NCI-H526 (cell line): ENCODE measurements at regions not wholly inside any gene's neighbourhood (a gene's known extent, or its start where the extent isn't known, plus 50 kb on each side); places are given as distances from the start of the nearest gene placed in this dataset.
A peak's percentile ranks its signal among the peaks of the same experiment; 100 is the strongest.
"Not testable (repeated sequence)": the region's sequence is repeated elsewhere in the genome, so short reads cannot be mapped to it uniquely, and the experiment has no call there.

ENCODE experiments used
- DNase-seq, 2 experiments: peaks; one replicate each; lab custom pipeline; 2025; lab: John Stamatoyannopoulos, UW

DNA sequence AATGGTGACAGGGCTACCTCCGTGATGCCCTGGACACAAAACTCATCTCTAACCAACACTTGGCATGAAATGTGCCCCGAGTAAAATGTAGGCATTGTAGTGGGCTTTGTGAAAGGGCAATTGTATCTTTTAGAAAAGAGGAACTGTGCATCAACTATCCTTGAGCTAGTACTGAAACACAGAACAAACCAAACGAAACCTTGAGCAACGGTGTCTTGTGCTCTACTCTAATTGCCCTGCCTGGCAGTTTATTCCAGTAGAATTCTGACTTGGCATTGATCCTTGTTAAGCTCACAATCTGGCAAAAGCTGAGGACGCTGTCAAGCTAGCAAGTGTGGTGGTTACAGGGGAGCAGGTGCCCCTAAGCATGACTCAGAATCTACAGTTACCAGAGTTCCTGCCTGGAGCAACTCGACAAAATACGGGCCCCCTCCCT is 707.1 kb upstream of the SPRY2 start:
- DNase-seq, result no peak

DNA sequence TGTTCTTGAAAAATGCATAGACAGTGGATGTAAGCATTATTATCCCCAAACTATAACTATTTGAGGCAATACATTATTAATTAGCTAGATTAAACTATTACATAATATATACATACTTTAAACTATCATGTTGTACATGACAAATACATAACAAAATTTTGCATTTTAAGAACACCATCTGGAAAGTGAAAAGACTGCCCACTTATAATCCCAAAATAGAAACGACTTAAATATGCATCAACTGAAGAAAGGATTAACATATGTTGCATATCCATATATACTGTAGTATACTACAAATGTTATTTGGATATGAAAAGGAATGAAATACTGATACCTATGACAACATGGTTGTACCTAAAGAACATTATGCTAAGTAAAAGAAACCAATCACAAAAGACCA is 700.8 kb upstream of the SPRY2 start:
- no peak for DNase-seq

DNA sequence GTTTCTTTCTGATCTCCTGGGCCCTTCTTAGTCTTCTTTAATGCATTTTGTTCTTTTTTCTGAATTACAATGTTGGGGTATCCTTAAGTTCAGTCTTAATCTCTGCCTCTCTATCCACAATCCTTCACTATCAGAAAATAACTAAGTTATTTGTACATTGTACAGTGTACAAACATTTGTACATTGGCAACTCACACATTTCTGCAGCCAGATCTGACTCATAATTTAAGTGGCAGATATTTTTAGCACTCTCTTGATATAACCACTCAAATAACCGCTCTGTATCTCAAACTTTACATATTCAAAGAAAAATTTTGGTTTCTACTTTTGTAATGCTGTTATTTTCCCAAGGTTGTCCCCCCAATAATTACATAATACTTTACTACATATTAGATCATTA is 691.1 kb upstream of the SPRY2 start:
- no peak for DNase-seq

DNA sequence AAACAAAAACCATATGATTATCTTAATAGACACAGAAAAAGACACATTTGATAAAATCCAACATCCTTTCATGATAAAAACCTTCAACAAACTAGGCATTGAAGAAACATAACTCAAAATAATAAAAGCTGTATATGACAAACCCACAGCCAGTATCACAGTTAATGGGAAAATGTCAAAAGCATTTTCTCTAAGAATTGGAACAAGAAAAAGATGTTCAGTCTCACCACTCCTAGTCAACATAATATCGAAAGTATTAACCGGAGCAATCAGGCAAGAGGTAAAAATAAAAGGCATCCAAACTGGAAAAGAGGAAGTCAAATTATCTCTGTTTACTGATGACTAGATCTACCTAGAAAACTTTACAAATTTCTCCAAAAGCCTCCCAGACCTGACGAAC is 684.2 kb upstream of the SPRY2 start:
- DNase-seq, result no peak

DNA sequence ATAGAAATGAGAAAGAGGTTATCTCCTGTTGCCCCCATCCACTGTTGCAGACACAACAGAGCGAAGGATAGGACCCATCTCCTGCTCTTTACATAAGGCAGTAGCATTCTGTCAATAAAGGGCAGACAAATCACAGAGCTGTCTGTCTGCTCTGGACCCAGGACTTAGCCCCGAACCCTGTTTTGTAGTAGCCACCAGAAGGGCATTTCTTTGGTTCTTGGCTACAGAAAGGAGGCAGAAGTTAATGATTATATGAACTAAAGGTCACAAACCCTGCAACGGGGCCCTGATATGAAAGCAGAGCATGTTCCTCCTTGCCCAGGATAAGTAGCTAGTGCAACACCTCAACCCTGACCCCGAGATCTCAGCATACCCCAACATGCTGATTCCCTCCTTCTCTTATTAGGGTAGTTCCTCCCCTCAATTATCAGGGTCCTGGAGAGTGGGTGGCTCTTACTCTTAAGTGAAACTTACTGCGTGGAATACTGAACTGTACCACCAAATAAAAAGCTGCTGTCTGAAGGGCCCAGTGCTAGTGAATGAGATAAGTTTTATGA is 680.4 kb upstream of the SPRY2 start:
- no peak for DNase-seq

DNA sequence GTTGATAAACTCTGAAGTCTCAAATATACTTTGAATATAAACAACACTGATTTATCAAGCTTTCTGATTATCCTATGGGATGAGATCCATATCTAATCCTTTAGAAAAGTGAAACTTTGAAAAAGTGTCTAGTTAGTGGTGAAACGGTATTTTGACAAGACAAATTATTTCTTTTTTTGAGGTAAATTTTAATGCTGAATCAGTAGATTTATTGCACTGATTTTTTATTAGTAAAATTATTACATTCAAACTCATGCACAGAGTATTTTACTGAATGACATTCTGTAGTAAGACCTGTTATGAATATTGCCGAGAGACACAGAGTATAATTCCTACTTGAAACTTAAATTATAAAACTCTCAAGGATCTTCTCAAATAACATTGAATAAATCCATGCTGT is 679.1 kb upstream of the SPRY2 start:
- no peak for DNase-seq

DNA sequence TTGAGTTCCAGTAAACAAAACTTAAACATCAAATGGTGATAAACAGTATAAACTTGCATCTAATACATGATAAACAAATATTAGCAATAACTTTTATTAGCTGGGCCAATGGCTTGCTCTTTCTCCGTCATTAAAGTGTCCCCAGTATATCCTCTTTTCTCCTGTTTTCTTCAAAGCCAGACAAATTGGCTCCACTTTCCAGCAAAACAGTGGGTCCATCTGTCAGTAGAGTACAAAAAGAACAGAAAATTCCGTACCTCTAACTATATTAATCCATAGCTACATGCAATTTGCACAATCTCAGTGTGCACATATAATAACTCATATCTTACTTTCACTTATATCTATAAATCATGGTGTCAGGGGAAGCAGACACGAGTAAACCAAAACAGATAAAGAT is 678.0 kb upstream of the SPRY2 start:
- DNase-seq, result no peak

DNA sequence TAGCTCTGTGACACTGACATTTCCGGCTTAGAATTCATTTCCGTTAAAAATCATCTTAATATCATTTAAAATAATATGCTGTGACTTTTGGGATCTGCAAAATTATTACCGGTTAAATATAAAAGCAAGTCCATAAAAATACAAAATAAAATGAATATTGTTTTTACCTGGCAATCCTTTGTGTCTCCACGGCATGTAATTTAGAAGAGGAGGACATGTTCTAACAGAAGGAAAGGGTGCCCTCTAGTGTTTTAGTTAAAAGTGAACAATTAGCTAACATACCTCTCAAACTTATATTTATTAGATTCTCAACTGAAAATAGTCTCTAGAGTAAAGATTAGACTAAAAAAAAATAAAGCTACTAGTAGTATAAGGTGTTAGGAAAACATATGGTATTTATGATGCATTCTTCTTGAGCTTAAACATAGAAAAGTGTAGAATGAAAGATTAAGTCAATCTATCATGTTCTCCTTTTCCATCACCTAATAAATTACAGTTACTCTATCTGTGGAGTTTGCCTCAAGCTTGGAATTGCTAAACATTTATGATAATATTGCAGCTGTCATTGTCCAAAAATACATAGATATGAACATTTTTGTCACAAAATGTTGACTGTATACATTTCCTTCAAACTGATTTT is 676.7 kb upstream of the SPRY2 start:
- DNase-seq, result peak; percentile 27 to 80

DNA sequence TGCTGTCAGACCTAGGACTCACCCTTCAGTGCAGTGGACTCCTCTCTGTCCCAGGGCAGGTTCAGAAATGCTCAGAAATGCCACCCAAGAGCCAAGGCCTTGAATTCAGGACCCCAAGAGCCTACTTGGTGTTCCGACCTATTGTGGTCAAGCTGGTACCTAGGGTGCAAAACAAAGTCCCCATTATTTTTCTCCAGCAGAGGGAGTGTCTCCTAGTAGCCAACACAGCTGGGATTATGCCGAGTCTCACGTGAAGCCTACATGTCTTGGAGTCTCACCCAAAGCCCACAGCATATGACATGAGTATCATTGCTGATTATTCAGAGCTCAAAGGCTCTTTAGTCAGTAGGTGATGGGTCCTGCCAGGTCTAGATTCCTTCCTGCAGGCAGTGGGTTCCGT is 671.1 kb upstream of the SPRY2 start:
- peak in 1 of 2 experiments; percentile 27 for DNase-seq

DNA sequence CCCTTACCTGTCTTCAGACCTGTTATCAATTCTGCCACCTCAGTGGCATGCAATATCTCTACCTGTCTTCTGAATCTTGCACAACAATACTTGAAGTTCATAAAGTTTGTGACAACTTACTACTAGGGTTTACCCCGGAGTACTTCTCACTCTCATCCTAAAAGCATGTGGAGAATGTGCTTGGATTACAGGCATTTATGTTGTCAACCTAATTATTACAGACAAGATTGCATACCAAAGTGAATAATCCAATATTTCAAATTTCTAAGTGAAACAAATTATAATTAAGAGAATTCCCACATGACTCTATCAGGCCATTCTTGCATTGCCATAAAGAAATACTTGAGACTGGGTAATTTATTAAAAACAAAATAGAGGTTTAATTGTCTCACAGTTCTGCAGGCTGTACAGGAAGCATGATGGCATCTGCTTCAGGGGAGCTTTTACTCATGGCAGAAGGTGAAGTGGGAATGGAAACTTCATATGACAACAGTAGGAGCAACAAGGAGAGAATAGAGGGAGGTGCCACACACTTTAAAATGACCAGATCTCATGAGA is 661.0 kb upstream of the SPRY2 start:
- DNase-seq, result no peak

DNA sequence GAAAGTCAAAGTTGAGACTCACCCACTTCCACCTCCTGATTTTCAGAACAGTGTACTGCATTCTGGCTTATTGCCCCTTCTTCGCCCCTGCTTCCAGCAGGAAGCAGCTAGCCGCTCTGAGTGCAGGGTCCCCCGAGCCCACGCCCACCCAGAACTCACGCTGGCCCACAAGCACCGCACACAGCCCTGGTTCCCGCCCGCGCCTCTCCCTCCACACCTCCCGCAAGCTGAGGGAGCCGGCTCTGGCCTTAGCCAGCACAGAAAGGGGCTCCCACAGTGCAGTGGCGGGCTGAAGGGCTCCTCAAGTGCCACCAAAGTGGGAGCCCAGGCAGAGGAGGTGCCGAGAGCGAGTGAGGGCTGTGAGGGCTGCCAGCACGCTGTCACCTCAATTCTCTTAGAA is 657.7 kb upstream of the SPRY2 start:
- not testable (repeated sequence) for DNase-seq

DNA sequence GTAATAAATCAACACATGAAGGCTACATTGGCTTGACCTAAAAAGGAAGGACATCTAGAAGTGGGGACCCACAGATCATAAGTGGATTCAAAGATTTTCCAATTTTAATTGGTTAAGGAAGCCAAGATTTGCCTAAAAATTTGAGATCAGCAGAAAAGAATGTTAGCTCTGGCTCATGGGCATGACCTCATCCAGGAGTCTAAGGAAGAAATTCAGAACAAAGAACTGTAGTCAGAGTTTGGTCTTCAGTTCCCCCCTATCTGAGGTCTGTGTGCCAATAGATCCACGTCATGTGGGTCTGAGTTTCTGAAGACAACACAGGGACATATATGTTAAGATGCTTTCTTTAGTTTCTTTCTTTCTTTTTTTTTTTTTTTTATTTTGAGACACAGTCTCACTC is 648.8 kb upstream of the SPRY2 start:
- no peak for DNase-seq

DNA sequence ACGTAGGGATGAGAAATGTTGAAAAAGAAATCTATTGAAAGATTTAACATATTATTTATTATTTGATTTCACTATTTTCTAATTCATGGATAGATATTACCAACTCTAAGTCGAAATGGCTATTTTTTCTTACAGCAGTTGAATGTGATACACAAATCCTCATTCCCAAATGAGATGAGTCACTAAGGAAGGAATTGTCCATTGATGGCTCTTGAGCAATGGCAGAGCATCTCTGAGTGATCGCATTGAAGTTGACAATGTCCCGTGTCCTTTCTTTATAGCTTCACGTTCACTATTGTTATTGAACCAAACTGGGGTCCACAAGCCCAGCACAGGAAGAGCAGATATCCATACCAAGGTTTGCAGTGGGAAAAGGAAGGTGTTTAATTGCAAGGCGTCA is 648.3 kb upstream of the SPRY2 start:
- DNase-seq, result no peak

DNA sequence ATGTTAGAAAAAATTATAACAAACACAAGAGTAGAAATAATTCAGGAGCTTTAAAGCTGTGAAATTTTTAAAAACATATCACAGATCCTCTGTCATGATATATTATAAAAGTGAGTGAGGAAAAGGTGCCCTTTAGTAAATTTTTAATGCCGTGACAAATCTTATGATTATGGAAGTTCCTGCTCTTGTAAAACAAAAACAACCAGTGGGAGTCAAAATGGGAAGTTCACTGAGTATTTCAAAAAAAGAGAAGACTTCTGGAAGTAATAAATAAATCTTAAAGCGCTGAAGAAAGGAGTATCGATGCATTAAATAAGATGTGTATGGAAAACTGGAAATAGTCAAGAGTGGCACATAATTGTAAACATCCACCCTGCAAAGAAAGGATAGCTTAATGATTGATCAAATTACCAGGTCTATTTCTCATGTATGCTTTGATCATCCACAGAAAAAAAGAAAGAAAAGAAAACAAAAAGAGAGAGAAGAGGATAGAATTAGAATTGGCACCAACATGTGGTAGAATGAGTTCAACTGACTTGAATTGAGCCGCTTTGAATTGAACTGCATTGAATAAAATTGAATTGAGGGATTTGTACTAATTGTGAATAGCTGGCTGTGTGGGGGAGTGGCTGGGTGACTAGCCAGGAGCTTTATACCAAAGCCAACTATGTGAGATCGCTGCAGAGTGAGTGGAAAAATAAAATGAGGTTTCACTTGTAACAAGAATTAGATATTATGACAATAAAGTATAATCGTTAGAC is 647.6 kb upstream of the SPRY2 start:
- DNase-seq, result no peak

DNA sequence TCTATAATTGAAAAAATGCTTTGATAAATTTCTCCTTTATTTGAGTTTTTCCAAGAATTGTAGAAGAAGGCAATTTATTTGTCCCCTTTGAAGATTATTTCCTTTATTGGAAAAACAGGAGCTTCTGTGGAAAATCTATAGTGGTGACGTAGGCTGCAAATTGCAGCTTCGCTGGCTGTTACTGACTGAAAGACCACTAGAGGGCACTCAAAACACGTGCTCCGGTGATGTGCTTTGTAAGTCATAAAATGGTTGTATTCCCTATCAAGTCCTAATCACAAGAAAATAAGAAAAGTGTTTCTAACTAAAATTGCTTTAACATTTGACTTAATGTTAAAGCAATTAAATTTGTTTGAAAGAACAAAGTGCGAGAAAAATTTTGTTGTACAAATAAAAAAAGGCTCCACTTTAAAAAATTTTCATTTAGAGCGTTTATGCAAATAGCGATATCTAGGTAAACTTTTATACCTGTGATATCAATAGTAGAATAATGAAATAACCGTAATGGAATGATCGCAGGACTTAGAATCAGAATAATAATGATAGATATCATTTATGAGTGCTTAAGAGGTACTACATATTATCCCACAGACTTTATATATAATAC is 638.2 kb upstream of the SPRY2 start:
- peak; percentile 64 to 89 for DNase-seq

DNA sequence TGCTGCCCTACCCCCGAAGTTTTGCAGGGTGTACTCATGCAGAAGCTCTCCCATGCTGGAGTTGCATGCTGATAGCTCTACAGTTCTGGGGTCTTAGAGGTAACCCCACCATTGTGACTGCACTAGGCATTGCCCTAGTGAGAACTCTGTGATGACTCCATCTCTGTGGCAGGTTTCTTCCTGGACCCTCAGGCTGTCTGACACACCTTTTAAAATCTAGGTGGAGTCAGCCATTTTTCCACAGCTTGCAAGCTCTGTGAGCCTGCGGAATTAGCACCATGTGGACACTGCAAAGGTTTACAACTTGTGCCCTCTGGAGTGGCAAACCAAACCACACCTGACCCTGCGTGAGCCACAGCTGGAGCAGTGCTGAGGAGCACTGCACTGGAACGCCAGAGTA is 636.2 kb upstream of the SPRY2 start:
- no peak for DNase-seq

DNA sequence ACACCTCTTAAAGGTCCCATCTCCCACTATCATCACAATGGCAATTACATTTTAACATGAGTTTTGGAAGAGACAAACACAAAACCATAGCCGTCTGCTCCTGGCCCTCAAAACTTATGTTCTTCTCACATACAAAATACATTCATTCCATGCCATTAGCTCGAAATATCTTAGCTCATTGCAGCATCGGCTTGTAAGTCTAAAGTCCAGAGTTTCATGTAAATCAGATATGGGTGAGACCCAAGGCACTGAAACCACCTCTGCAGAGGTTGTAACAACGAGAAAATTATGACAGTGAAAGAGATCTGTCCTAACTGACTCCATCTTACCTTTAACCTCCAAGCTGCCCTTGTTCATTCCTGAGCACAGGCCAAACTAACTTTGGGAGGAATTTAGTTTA is 635.0 kb upstream of the SPRY2 start:
- DNase-seq, result peak; percentile 36 to 71

DNA sequence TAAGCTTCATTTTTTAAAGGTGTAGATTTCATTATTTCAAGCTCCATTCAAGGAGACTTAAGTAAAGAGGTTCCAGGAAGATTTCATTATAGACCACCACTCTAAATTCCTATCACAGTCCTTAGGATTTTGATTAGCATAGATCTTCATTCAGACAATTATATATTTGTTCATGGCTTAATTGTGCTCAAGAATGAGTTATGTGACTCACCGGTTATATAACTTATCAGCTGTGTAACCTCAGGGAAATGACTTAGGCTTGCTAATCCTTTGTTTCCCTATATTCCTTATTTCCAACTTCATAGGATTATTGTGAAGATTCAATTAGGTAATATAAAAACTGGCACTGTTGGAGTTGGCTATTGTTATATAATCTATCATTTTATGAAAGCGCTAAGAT is 632.8 kb upstream of the SPRY2 start:
- DNase-seq, result no peak

DNA sequence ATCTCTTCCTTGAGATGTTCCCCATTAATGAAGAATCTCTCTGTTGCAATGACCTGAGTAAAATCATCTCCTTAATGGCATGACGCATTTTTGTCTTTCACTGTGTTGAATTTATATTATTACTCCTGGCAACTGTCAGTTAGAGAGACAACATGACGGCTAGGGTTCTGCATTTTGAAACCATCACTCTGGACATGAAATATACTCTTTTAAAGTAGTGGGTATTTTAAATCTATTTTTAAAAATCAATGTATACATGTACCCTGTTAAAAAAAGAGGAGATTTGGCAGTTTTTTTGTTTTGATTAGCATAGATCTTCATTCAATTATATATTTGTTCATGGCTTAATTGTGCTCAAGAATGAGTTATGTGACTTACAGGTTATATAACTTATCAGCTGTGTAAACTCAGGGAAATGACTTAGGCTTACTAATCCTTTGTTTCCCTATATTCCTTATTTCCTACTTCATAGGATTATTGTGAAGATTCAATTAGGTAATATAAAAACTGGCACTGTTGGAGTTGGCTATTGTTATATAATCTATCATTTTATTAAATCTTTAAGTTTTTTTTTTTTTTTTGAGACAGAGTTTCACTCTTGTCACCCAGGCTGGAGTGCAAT is 632.0 kb upstream of the SPRY2 start:
- no peak for DNase-seq

DNA sequence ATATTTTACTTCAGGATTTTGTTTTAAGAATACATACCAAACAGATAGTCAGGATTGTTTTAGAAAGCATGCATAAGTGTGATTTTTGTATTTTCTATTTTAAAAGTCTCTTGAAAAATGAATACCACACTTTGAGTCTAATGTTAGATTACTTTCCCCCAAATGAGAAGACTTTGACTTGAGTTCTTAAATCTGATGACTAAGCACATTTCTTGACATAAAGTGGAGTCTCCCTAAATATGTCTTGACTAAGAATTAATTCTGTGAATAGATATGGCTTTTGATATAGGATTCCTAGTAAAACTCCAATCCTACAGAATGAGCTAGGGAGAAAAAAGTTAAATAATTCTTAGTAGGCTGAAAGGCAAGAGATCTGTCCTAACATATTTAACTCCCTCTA is 624.2 kb upstream of the SPRY2 start:
- DNase-seq, result no peak

DNA sequence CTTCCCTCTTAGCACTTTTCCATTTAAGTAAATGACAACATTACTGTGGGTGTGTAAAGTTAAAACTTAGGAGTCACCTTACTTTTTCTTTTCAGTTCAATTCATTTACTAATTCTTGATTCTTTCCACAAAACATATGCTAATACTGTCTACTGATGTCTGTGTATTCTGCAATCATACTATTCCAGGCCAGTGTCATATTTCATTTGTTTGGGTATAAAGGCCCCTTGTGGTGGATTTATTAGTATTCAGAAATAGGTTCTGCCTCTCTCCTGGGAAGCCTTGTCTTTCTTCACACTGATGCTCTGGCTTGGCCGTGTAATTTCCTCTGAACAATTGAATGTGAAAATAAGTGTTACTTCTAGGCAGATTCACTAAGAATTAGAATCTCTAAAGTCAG is 621.9 kb upstream of the SPRY2 start:
- DNase-seq, result peak; percentile 69 to 76

DNA sequence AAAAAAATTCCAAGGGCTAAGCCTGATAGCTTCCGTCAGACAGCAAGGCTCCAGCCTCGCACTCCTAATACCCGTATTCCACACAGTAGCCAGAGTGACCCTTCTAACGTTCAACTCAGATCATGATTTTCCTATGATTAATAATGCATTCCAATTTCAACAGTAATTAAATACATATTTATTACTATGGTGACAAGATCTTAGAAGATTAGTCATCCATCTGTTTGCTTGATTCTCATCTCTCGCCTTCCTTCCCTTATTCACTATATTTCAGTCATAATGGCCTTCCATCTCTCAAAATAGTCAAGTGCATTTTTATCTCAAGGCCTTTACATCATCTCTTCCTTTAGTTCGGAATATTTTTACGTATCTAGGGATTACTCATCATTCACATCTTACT is 621.2 kb upstream of the SPRY2 start:
- no peak for DNase-seq
